ENCODE measurements at regions not wholly inside any gene's neighbourhood (a gene's known extent, or its start where the extent isn't known, plus 50 kb on each side); places are given as distances from the start of the nearest gene placed in this dataset.

DNA sequence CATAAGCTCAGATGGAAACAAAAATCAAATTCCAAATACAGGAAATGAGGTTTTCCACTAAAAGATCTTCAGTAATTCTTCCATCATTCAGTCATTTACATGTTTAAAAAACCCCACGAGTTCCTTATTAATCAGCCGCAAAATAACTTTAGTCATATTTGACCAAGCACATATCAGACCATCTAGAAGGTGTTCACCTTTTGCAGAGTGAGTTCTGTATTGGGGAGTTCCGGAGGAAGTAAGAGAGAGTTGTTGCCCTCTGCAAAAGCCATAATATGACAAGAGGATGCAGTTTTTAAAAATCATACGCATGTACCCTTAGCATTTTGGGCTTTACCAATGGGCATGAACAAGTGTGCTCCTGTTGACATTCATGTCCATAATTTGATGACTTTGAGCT is 61.6 kb downstream of the CCR1 start:
- no peak for DNase-seq (ENCODE audit: low spot score)

DNA sequence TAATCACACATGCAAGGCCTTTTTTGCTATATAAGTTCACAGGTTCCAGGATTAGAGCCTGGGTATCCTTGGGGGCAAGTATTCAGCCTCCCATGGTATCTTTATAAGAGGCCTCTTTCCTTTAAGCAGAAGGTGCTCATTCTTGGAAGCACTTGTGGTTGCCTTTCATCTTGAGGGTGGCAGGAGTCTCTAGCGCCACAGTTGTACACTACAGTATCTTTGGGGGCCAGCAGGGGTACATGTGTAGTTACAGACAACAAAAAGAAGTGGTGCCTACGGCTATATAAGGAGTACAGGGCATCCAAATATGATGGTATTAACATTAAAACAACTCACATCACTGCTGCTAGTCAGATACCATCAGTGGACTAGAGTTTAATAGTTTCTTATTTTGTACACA is 62.1 kb downstream of the CCR1 start:
- DNase-seq (ENCODE audit: low spot score): no peak

DNA sequence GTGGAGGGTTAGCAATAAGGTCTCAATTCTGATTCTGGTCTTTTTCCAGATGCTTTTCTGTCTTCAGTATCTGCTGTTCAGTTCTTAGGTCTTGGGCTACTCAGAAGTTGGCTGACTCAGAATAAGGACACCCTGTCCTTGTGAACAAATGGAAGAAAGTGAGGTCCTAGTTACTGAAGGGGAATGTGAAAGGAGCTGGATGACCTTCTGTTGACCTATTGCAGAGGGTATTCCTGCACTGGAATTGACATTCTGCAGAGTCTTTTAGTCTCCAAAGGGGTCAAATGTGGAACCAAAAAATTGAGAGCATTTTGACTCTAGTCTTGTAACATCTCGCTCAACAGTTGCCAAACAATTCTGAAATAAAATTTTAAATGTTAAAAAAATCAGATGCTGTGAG is 63.0 kb downstream of the CCR1 start:
- no peak for DNase-seq (ENCODE audit: low spot score)

DNA sequence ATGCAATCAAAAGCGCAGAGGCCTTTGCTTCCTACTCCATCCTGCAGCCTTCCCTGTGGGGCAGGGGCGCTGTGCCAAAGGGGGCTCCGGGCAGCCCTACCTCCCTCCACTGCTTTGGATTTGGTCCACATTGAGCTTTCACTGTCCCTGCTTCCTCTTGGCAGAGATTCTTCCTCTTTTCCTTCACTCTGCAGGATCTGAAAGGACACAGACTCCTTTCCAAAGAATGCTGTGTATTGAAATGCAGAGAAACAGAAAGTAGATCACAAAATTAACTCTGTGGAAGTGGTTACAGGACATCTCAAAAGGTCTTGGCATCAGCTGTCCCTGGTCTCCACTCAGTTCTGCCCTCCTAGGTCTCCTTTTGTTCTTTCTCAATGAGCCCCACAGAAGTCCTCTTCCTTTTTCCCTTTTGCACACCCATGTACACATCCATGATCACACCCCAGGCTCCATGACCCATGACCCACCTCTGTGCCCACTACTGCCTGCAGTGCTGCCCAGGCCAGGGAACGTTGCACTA is 64.1 kb downstream of the CCR1 start:
- DNase-seq (ENCODE audit: low spot score): no peak

DNA sequence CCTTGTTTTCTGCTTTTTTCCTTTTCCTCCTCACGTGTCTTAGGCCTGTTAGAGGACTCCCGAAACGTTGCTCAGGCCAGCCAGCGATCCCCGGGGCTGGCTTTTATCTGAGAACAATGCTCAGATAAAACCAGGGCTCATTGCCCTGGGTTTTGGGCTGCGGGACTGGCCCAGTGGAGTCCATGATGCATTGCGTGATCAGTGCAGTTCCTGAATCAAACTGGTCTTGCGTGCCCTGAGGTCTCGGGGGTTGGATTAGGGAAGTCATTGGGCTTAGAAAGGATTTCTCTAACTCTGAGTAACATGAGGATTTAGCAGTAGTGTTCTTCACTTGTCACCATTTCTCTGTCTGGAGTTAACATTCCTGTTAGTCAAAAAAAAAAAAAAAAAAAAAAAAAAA is 66.3 kb downstream of the CCR1 start:
- no peak for DNase-seq (ENCODE audit: low spot score)

DNA sequence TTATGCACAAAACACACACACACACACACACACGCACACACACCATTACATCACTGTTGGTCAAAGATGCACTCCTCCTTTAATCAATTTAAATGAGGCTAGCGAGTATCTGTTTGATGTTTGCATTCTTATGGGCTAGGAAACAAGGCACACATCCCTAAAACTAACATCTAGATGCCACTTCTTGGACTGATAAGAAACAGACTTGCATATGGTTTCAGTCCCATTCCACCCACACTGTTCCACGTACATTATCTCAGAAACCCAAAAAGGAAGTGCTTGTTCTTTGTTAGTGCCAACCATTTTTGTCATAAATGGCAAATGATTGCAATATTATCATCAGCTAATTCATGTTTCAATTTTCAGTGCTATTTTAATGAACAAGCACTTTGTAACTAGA is 69.5 kb downstream of the CCR1 start:
- no peak for DNase-seq (ENCODE audit: low spot score)

DNA sequence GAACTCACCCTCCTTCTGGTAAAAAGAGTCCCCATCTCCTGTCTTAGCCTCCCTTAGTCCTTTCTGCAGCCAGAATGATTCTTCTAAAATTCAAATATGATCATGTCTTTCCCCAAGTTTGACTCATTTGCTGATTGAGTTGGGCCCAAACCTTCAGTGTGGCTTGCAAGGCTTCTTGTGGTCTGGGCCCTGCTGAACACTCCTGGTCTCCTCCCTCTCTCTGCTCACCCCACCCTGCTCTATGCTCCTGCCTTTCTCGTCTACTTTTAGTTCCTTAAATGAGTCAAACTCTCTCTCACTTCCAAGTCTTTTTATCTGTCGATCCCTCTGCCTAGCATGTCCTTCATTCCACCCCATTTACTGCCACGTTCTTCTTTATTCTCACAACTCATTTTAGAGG is 72.6 kb downstream of the CCR1 start:
- DNase-seq (ENCODE audit: low spot score): no peak

DNA sequence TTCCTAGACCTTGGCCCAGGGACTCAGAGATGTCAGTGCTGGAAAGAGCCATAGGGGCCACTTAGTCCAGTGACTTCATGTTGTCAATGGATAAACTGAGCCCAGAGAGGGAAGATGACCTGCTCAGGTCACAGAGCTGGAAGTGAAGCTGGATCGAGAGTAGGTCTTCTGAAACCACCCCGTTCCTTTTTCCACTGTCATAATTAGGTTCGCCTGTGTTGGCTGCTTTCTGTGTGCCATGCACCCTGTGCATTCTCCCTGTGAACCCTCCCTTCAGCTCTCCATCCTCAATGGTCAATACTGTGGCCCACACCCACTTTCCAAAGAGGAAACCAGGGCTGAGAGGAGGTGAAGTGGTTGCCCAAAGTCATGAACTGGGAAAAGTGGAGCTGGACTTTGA is 74.8 kb downstream of the CCR1 start:
- DNase-seq (ENCODE audit: low spot score): no peak

DNA sequence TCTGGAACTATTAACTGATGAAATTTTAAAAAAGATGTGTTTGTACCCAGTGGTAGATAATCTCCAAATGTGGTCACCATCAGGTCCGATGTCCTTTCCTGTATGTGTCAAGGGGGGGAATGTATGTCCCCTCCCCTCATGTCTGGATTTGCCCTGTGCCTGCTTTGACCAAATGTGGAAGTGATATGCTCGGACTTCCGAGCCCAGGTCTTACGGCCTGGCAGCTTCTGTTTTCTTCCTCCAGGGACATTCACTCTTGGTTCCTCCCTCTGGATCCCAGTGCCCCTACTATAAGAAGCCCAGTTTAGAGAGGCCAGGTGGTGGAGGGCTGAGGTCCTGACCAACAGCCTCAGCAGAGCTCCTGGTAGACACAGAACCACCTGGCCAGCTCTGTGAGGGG is 75.5 kb downstream of the CCR1 start:
- no peak for DNase-seq (ENCODE audit: low spot score)

DNA sequence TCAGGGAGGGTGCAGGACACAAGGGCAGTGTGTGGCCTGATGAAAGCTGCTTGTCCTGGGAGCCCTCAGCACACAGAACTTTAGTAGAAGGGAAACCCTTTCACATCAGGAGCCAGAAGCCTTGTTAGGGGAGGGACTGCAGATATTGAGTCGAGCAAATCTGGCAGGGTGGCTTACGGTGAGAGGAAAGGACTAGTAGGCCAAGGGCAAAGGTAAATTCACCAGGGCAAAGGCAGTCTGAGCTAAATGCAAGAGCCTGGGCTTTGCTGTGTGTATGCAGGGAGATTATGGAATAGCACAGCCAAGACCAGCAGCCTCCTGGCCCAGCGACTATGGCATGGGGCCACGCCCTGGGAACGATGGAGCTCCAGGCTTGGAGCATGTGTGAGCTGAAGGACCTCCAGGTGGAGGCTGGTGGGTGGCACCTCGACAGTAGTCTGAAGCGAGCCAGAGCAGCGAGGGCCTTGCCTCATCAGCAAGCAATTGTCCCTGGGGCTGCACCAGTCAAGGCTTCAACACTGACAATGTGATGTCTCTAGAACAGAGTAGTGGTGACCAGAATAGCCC is 76.1 kb downstream of the CCR1 start:
- DNase-seq (ENCODE audit: low spot score): no peak

DNA sequence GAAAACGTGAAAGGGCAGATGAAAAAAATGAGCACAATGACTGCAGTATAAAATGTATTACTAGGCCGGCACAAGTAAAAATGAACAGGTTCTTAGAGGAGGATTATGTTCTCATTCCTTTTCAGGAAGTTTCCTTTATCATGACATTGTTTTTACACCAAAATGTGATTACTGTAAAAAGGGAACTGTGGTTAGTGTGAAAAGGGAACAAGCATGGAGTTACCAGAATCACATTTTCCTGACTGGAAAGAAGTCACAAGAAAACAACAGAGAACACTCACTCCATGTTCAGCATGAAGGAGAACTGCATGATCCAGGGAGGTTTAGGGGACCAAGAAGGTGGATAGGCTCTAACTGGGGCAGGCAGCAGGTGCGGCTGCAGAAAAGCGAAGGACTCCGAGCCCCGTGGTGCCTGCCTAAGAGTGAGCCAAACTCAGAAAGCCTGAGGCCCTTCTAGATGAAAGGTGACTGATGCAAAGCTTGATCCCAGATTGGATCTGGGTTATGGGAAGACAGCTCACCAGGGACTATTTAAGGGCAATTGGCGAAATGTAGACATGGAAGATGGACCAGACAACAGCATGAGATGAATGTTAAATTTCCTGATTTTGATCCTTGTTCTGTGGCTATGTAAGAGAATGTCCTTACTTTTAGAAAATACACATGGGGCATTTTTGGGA is 77.3 kb downstream of the CCR1 start:
- no peak for DNase-seq (ENCODE audit: low spot score)

DNA sequence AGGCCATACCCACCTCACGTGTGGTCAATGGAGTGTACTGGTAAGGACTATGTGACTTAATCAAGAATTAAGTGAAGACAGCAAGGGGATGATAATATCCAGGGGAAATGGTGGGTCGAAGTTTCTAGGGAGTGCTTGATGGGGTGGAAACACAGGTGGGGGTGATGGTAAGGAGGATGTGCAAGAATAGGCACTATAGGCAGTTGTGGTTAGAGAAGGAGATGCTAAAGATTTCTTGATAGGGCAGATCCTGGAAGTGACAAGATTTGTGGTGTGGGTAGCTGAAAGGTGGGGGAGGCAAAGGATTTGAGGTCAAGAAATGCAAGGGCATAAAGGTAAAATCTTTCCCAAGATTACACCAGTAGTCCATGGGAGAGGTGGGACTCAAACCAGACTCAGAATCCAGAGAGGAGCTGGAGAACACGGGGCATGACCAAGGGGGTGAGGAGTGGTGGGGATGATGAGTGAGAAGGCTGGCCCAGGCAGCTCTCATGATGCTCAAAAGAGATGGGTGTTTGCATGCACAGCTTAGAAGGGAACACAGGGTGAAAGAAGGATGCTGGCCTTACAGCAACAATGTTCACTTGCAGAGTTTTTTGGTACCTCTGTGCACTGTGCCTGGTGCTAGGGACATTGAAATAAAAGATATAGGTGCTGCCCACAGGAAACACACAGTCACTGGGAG is 78.4 kb downstream of the CCR1 start:
- no peak for DNase-seq (ENCODE audit: low spot score)

DNA sequence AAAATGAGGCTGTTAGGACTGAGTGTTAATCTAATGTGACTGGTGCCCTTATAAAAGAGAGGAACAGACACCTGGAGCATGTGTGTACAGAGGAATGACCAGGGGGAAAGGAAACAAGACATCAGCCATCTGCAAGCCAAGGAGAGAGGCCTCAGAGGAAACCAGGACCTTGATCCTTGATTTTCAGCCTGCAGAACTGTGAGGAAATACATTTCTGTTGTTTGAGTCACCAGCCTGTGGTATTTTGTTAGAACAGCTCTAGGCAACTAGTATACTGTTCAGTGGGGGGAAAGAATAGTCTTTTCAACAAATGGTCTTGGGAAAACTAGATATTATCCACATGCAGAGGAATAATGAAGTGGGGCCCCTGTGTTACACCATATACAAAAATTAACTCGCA is 80.6 kb downstream of the CCR1 start:
- no peak for DNase-seq (ENCODE audit: low spot score)

DNA sequence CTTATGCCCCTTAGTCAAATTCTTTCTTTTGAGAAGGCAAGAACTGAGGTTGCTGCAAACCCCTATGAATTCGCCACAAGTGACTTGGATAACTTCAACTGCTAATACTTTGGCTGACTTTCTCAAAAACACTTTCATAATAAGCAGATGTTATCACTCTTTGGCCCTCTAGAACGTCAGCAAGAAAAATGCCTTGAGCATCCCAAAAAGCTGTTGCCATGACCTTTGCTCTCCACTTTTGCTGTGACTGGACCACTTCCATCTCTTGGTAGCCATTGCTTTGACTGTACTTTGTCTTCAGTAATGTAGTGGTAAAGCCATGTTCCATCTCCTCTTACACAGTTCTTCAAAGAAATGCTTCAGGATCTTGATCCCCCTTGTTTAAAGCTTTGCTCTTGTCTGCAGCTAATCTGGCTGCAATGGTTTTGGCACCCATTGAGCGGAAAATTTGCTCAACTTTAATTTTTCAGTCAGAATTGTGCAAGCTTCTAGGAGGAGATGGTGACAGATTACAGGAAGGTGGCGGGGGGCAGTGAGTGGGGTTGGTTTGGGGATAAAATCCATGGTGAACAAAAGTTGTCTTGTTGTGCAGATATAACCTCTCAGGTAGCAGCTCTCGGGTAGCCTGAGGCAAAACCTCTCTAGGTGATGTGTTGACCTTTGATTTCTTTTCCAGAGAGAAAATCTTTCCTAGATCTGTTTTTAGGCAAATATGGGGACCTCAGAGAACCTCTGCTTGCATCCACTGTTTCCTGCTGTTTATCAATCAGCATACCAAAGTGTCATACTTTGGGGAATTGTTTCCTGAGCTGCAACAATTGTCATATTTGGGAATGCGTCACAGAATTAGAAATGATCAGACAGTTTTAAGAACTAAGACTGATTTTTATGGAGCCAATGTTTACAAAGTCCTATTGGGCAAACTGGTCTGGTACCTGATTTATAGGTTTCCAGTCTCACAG is 83.6 kb downstream of the CCR1 start:
- DNase-seq (ENCODE audit: low spot score): no peak

DNA sequence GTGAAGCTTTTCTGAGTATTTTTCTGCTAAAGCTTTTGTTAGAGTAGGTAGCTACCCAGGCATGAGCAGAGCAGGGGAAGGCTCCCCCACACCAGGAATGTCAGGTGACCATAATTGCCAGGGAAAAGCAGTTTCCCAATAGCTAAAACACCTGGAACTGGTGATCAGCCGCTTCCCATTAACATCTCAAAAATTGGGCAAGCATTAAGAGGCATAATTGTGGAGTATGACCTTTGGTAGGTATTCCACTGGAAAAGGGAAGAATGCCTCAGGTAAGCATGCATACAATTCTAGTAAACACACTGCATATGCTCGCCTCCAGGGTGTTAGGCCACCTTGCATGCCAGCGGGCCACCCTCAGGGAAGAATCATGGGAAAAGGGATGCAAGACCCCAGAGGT is 84.5 kb downstream of the CCR1 start:
- no peak for DNase-seq (ENCODE audit: low spot score)

DNA sequence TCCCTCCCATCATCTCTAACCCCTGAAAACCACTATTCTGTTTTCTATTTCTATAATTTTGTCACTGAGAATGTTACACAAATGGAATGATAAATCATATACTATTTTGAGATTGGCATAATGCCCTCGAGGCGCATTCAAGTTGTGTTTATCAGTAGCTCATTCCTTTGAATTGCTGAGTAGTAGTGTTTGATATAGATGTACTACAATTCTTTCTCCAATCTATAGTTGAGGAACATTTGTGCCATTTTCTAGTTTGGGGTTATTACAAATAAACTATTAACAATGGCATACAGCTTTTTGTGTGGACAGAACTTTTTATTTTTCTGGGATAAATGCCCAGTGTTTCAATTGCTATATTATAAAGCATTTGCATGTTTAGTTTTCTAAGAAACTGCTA is 86.0 kb downstream of the CCR1 start:
- DNase-seq (ENCODE audit: low spot score): no peak

DNA sequence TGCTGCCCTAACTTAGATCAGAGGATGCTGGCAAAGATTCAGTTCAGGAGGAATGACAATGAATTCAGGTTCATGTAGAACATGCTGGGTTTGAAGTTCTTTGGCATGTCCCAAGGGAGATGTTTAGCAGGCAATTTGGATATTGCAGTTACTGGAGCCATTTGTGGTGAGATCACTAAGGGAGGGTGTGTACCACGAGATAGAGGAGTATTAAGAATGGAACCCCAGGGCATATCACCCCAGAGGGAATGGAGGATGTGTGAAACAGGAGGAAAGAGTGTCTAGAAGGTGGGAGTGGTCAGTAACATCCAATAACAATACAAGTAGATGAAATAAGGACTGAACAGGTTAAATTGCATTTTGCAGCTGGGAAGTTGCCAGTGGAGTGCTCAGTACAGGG is 87.1 kb downstream of the CCR1 start:
- DNase-seq (ENCODE audit: low spot score): no peak

DNA sequence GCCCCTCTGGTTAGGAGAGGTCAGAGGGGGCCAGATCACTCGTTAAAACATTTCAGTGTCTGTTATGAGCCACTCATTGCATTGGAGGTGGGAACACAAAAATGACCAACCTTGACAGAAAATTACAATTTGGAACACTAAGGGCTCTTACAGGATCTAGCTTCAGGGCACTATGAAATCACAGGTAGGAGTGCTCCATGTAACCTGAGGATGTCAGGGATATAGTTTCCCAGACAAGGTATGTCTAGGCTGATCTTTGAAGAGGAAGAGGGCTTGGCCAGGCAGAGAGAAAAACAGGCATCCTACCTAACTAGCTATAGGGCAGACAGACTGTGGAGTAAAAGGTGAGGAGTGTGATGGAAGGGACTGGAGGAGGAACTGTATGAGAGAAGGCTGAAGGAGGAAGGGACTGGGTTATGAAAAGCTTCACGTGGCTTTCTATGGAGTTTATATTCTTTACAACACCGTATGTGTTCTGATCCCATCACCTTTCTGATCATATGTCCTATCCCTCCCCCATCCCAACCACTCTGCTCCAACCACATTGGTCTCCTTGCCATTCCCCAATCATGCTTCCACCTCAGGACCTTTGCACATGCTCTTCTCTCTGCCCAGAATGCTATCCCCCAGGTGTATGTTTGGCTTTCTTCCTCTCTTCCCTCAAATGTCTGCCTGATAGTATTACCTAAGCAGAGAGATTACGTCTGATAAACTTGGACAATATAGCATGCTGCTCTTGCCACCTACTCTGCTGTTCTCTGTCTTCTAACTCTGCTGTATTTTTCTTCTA is 88.2 kb downstream of the CCR1 start:
- DNase-seq (ENCODE audit: low spot score): no peak

DNA sequence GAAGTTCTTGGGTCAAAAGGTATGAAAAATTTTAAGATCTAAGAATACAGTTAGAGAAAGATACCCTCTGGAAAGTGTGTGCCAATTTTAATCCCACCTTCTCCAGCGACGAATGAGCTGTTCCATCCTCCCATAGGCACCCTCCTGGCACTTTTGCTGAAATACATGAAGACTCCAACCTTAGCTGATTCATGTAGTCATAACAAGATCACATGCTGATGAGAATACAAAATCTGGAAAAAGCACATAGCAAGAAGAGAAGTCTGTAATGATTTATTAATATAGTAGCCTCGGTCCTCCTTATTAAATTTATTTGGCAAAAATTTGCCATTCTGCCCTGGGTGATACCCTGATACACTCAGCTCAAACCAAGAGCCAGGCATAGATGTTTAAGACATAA is 88.9 kb downstream of the CCR1 start:
- DNase-seq (ENCODE audit: low spot score): no peak

DNA sequence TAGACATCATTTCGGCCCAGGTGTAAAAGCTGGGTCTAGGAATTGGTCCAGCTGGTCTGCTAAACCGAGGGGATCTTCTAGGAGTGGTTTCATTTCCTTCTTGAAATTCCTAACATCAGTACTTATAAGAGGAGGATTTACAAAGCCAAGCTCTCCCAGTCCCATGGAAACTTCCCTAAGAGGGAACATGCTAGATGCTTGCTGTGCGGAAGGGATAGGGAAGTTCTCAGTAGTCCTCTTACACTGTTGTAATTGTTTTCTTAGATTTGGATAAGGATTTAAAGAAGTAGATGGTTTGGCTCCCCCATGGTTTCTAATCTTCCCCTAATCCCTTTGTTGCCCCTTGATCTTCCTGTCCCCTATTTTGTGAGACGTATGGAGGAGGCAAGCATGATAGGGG is 89.7 kb upstream of the XCR1 start:
- DNase-seq (ENCODE audit: low spot score): no peak

DNA sequence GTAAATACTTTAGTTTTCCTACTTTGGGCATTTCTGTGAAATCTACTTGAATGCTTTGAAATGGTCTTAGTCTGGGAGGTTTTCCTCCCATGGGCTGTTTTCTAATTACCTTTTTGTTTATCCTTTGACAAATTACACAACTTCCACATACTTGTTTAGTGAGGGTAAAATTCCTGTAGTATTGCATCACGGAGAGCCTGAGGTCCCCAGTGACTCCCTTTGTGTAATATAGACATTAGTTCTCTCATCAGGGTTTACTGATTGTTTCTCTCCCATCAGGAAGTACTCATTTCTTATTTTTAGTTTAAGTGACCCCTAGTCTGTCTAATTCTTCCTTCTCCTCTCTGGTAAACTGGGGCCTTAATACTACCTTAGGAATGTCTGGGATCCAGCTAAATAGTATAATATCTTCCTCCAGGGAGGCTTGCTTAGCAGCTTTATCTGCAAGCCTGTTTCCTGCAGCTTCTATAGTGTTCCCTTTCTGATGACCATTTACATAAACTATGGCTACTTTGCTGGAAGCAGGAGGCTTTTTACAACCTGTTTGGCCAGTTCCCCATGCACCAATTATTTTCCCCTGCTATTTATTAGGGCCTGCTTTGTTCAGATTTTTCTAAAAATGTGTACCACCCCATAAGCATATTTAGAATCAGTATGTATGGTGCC is 87.2 kb upstream of the XCR1 start:
- DNase-seq (ENCODE audit: low spot score): no peak

Data from ureter (tissue), 1 donor.